ENCODE measurements at regions not wholly inside any gene's neighbourhood (a gene's known extent, or its start where the extent isn't known, plus 50 kb on each side); places are given as distances from the start of the nearest gene placed in this dataset.

DNA sequence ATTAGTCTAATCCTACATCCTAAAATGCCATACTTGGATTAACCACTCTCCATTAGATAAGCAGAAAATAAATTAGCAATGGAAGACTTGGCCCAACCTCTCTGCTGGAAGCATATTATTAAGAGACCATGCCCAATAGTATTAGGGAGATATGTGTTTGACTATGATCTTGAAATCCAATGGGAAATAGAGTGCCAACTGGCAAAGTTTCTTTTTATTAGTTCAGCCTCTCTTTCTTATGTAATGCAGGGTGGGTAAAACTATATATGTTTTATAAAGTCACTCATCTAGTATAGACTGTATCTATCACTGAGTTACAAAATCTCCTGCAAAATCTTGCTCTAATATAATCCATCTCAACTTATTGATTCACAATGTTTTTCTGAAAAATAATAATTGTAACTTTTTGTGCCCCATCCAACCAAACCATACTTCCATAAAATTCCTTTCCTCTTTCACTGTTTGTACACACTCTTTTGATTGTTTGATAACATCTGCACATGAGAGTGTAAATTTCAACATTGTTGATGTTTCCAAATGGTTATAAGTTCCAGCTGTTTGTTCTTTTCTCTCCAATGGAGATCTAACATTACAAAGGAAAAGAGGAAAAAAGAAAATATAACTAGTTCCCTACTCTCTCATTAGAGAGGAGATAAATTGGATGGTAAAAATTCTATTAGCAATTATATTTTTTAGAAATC is 408.1 kb upstream of the ADGRL2 start:
- H3K9ac ChIP-seq (ENCODE audit: low read length), result no peak overlapping the region
- H2AFZ ChIP-seq (ENCODE audit: low read depth, low read length, severe bottlenecking), result no peak overlapping the region
- no peak overlapping the region for H3K4me2 ChIP-seq (ENCODE audit: low read depth, low read length, poor library complexity, severe bottlenecking)
- H3K36me3 ChIP-seq (ENCODE audit: low read length), result no peaks in the 10 kb centered on the region
- no peaks in the 10 kb centered on the region for H3K9me2 ChIP-seq (replicated peaks; ENCODE audit: insufficient read depth, low read length)
- no peaks in the 10 kb centered on the region for H3F3A ChIP-seq (ENCODE audit: insufficient read depth)
- H3K27ac ChIP-seq (ENCODE audit: low read depth, low read length), result no peak overlapping the region
- no peaks in the 10 kb centered on the region for H3K9me3 ChIP-seq (ENCODE audit: insufficient read depth, low read length)
- H3K27me3 ChIP-seq (ENCODE audit: low read length), result no peaks in the 10 kb centered on the region
- H3K79me2 ChIP-seq (ENCODE audit: insufficient read depth, low read length), result no peaks in the 10 kb centered on the region
- H4K20me1 ChIP-seq (ENCODE audit: low read depth, low read length), result no peaks in the 10 kb centered on the region
- H3K4me3 ChIP-seq (ENCODE audit: insufficient read depth, low read length, poor library complexity, severe bottlenecking), result no peak overlapping the region
- TF ChIP-seq, protein P1, sequence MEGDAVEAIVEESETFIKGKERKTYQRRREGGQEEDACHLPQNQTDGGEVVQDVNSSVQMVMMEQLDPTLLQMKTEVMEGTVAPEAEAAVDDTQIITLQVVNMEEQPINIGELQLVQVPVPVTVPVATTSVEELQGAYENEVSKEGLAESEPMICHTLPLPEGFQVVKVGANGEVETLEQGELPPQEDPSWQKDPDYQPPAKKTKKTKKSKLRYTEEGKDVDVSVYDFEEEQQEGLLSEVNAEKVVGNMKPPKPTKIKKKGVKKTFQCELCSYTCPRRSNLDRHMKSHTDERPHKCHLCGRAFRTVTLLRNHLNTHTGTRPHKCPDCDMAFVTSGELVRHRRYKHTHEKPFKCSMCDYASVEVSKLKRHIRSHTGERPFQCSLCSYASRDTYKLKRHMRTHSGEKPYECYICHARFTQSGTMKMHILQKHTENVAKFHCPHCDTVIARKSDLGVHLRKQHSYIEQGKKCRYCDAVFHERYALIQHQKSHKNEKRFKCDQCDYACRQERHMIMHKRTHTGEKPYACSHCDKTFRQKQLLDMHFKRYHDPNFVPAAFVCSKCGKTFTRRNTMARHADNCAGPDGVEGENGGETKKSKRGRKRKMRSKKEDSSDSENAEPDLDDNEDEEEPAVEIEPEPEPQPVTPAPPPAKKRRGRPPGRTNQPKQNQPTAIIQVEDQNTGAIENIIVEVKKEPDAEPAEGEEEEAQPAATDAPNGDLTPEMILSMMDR (IDR thresholded peaks at IDR 0.05; ENCODE audit: insufficient read depth, low read length, poor library complexity, severe bottlenecking), result no peak
- no peak for TF ChIP-seq EZH2phosphoT487 (conservative IDR thresholded peaks at IDR 0.05; ENCODE audit: low read length)

DNA sequence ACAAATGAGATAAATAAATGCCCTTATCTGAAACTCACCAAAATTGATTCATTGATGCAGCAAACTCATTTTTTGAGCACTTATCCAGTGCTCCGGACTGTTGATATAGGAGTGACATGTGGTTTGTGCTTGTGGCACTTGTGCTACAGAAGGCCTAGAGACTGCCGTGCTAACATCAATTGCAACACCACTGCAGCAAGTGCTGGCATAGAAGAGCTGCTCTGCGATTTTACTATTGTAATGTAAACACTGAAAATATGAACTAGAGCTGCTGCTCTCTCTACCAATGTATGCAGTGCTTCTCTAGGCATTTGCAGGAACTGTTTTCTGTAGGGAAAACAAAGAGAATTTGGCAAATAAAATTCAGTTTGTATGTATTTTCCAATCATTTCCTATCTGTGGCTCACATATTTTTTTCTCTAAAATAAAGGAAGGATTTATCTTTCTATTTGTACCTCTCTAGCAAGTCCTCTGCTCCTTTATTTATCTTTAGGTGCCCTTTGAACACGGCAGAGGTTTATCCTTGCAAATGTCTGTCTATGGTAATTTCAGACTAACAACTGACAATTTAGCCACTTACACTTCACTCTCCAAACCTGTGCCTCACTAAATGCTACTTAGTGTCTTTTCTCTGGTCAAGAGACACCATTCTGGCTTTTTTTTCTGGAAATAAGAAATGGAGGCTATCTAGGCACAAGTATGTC is 409.5 kb upstream of the ADGRL2 start:
- H3K27me3 ChIP-seq (ENCODE audit: low read length), result no peaks in the 10 kb centered on the region
- no peaks in the 10 kb centered on the region for H3K9me3 ChIP-seq (ENCODE audit: insufficient read depth, low read length)
- H4K20me1 ChIP-seq (ENCODE audit: low read depth, low read length), result no peaks in the 10 kb centered on the region
- no peaks in the 10 kb centered on the region for H3F3A ChIP-seq (ENCODE audit: insufficient read depth)
- no peak overlapping the region for H3K9ac ChIP-seq (ENCODE audit: low read length)
- no peak overlapping the region for H2AFZ ChIP-seq (ENCODE audit: low read depth, low read length, severe bottlenecking)
- no peak for TF ChIP-seq EZH2phosphoT487 (conservative IDR thresholded peaks at IDR 0.05; ENCODE audit: low read length)
- H3K27ac ChIP-seq (ENCODE audit: low read depth, low read length), result no peak overlapping the region
- H3K36me3 ChIP-seq (ENCODE audit: low read length), result no peaks in the 10 kb centered on the region
- H3K9me2 ChIP-seq (replicated peaks; ENCODE audit: insufficient read depth, low read length), result no peaks in the 10 kb centered on the region
- H3K79me2 ChIP-seq (ENCODE audit: insufficient read depth, low read length), result no peaks in the 10 kb centered on the region
- no peak overlapping the region for H3K4me2 ChIP-seq (ENCODE audit: low read depth, low read length, poor library complexity, severe bottlenecking)
- H3K4me3 ChIP-seq (ENCODE audit: insufficient read depth, low read length, poor library complexity, severe bottlenecking), result no peak overlapping the region

DNA sequence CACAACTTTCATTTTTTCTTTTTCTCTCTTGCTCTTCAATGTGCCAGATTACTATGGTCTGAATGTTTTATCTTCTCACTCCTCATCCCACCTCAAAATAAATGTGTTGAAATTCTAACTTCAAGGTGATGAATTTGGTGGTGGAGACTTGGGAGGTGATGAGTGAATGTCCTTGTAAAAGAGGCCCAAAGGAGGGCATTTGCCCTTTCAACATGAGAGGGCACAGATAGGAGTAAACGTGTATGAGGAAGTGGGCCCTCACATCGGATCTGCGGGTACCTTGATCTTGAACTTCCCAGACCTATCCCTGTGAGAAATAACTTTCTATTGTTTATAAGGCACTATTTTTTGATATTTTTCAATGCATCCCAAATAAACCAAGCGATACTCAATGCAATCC is 412.3 kb upstream of the ADGRL2 start:
- no peaks in the 10 kb centered on the region for H3K9me2 ChIP-seq (replicated peaks; ENCODE audit: insufficient read depth, low read length)
- H3K4me3 ChIP-seq (ENCODE audit: insufficient read depth, low read length, poor library complexity, severe bottlenecking), result no peak overlapping the region
- H3K79me2 ChIP-seq (ENCODE audit: insufficient read depth, low read length), result no peaks in the 10 kb centered on the region
- H2AFZ ChIP-seq (ENCODE audit: low read depth, low read length, severe bottlenecking), result no peak overlapping the region
- H3K36me3 ChIP-seq (ENCODE audit: low read length), result no peaks in the 10 kb centered on the region
- no peak overlapping the region for H3K9ac ChIP-seq (ENCODE audit: low read length)
- no peaks in the 10 kb centered on the region for H3K27me3 ChIP-seq (ENCODE audit: low read length)
- H3F3A ChIP-seq (ENCODE audit: insufficient read depth), result no peaks in the 10 kb centered on the region
- H3K27ac ChIP-seq (ENCODE audit: low read depth, low read length), result no peak overlapping the region
- H3K4me2 ChIP-seq (ENCODE audit: low read depth, low read length, poor library complexity, severe bottlenecking), result no peak overlapping the region
- no peaks in the 10 kb centered on the region for H3K9me3 ChIP-seq (ENCODE audit: insufficient read depth, low read length)
- H4K20me1 ChIP-seq (ENCODE audit: low read depth, low read length), result no peaks in the 10 kb centered on the region
- TF ChIP-seq, protein P1 (IDR thresholded peaks at IDR 0.05; ENCODE audit: insufficient read depth, low read length, poor library complexity, severe bottlenecking), result no peak
- no peak for TF ChIP-seq EZH2phosphoT487 (conservative IDR thresholded peaks at IDR 0.05; ENCODE audit: low read length)

DNA sequence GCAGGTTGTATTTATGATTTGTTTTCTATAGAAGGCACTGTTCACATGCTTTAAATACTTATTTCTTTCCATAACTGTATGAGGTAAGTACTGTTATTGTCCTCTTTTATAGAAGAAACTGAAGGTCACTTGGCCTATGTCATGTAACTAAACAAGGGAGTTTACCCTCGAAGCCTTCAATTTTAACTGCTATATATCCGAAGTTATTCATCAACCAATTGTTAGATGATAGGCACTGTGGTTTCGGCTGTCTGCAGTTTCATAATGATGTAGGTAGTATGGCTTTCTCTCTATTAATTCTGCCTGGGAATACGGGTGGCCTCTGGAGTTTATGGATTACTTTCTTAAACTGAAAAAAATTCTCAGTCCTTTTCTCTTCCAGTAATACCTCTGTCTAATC is 413.3 kb upstream of the ADGRL2 start:
- no peaks in the 10 kb centered on the region for H4K20me1 ChIP-seq (ENCODE audit: low read depth, low read length)
- H3K27ac ChIP-seq (ENCODE audit: low read depth, low read length), result no peak overlapping the region
- no peak overlapping the region for H3K4me2 ChIP-seq (ENCODE audit: low read depth, low read length, poor library complexity, severe bottlenecking)
- H3K9ac ChIP-seq (ENCODE audit: low read length), result no peak overlapping the region
- no peaks in the 10 kb centered on the region for H3K36me3 ChIP-seq (ENCODE audit: low read length)
- H3K4me3 ChIP-seq (ENCODE audit: insufficient read depth, low read length, poor library complexity, severe bottlenecking), result no peak overlapping the region
- H3F3A ChIP-seq (ENCODE audit: insufficient read depth), result no peaks in the 10 kb centered on the region
- no peaks in the 10 kb centered on the region for H3K9me3 ChIP-seq (ENCODE audit: insufficient read depth, low read length)
- H2AFZ ChIP-seq (ENCODE audit: low read depth, low read length, severe bottlenecking), result no peak overlapping the region
- no peaks in the 10 kb centered on the region for H3K9me2 ChIP-seq (replicated peaks; ENCODE audit: insufficient read depth, low read length)
- no peaks in the 10 kb centered on the region for H3K27me3 ChIP-seq (ENCODE audit: low read length)
- H3K79me2 ChIP-seq (ENCODE audit: insufficient read depth, low read length), result no peaks in the 10 kb centered on the region
- TF ChIP-seq, protein P1 (IDR thresholded peaks at IDR 0.05; ENCODE audit: insufficient read depth, low read length, poor library complexity, severe bottlenecking), result no peak

Data from SU-DHL-6 (cell line).